Spleen (tissue), 11 donors: ENCODE measurements at regions not wholly inside any gene's neighbourhood (a gene's known extent, or its start where the extent isn't known, plus 50 kb on each side); places are given as distances from the start of the nearest gene placed in this dataset.

ENCODE experiments used
- DNase-seq: peaks from one replicate; pipeline ENCODE4 v3.0.0-alpha.2; 2020
- H3K27ac ChIP-seq, 8 donors: fragments of 200-600 bp; sonication (generic) in 7 of 8; 1 replicate in 4 of 8; 2 replicates in 4 of 8; pipeline versions ENCODE4 v1.5.0 to v1.8.0; 2016 to 2021; ENCODE audit warnings: inconsistent platforms in 4 of 8, mild to moderate bottlenecking in 4 of 8, moderate library complexity in 1 of 8
- H3K27me3 ChIP-seq, 7 donors: fragments of 200-600 bp; sonication (generic) in 6 of 7; replicated peaks in 1 of 7; 1 replicate in 4 of 7; 2 replicates in 3 of 7; pipeline versions ENCODE4 v1.5.0 to v1.8.0; 2016 to 2021; ENCODE audit warnings: inconsistent platforms in 3 of 7, mild to moderate bottlenecking in 1 of 7
- H3K36me3 ChIP-seq, 6 donors: fragments of 200-600 bp; sonication (generic) in 5 of 6; 1 replicate in 4 of 6; 2 replicates in 2 of 6; pipeline versions ENCODE4 v1.5.0 to v1.8.0; 2016 to 2021; ENCODE audit warnings: inconsistent platforms in 2 of 6
- H3K4me1 ChIP-seq, 6 donors: fragments of 200-600 bp; sonication (generic) in 5 of 6; 1 replicate in 3 of 6; 2 replicates in 3 of 6; pipeline versions ENCODE4 v1.5.0 to v1.8.0; 2016 to 2021; ENCODE audit warnings: inconsistent platforms in 3 of 6
- H3K4me3 ChIP-seq, 8 donors: fragments of 200-600 bp; sonication (generic) in 7 of 8; 1 replicate in 4 of 8; 2 replicates in 4 of 8; pipeline versions ENCODE4 v1.5.0 to v1.8.0; 2016 to 2021; ENCODE audit warnings: inconsistent platforms in 4 of 8, mild to moderate bottlenecking in 4 of 8, moderate library complexity in 2 of 8
- H3K9me3 ChIP-seq, 8 donors: fragments of 200-600 bp; sonication (generic) in 7 of 8; 1 replicate in 4 of 8; 2 replicates in 4 of 8; pipeline versions ENCODE4 v1.5.0 to v1.8.0; 2016 to 2021; ENCODE audit warnings: inconsistent platforms in 4 of 8
- POLR2A ChIP-seq, 3 donors: fragments of 450-650 bp; IDR thresholded peaks; one replicate each; pipeline ENCODE4 v1.5.1; 2017; ENCODE audit warnings: antibody characterized with exemption in 3 of 3, mild to moderate bottlenecking in 1 of 3
- POLR2AphosphoS5 ChIP-seq, 3 donors: sonication (generic); formaldehyde crosslinking; IDR thresholded peaks; one replicate each; pipeline ENCODE4 v1.5.1; 2017; ENCODE audit warnings: antibody characterized with exemption in 3 of 3
- WGBS, 5 donors: extraction: QIAGEN DNeasy Blood & Tissue Kit in 3 of 5; methylation state at CpG; one replicate each; pipeline versions ENCODE4 v1.1.5 to v1.1.7; 2013 to 2018; 5-methylcytosine and 5-hydroxymethylcytosine counted together
- intact Hi-C: fragments of 100-400 bp; cut with DNase I; formaldehyde crosslinking; loops from one replicate; pipeline ENCODE4 v1.15.0; 2023; ENCODE audit warnings: low total_unique reads
- TF ChIP-seq, protein P1 (sequence below), 11 experiments: fragments of 200-600 bp in 7 of 11; fragments of 450-650 bp in 4 of 11; sonication (generic) in 4 of 11; IDR thresholded peaks in 8 of 11; conservative IDR thresholded peaks in 3 of 11; 1 replicate in 7 of 11; 2 replicates in 4 of 11; pipeline versions ENCODE4 v1.4.0 to v1.8.0; 2016 to 2021; ENCODE audit warnings: antibody characterized with exemption in 11 of 11, inconsistent platforms in 4 of 11, mild to moderate bottlenecking in 1 of 11
- donor health status: healthy with polysubstance abuse.
- donor health status: DM: no; HTN: no; CAD: no; lungs with moderate emphysema.
- donor health status: DM: no; HTN: no; CAD: no.
- donor health status: Bipolar disorder and iron deficiency.
- donor health status: healthy.
- donor health status: DM: no; HTN: no; CAD: no.
- donor health status: DM: yes; HTN: yes; CAD: no.

DNA sequence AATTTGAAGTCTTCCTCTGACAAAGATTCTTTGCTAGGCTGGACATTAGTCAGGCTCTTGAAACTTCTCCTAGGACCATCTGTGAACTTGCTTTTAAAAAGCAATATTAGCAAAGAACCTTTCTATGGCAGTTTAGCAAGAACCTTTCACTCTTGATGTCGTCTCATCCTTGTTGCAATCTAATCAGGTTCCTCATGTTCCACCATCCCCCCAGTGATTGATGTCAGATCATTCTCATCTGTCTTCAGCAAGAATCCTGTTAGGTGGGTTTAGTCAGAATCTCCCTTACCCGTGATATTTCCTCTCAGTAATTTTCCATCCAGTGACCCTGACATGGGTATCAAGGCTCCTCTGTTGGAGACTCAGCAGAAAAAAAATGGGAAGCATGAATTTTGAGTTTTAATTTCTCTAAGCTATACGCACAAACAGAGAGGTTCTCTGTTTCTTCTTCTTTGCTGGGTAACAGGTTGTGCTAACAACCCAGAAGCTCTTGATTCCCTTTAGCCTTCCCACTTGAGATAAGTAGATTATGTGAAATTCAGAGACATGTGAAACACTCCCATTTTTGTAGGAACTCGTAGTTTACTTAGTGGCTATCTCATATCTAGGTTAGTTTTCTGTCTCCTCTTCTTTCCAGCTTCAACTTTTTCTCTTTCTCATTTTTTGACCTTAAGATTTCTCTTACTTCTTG is 507.4 kb downstream of the C4orf33 start:
- H3K4me1 ChIP-seq, result no peaks in the 10 kb centered on the region
- 53 to 73% (median 61%) methylated on average over 4 of the region's 4 CpGs for WGBS, 5 donors
- intact Hi-C loops, result no loop called here

DNA sequence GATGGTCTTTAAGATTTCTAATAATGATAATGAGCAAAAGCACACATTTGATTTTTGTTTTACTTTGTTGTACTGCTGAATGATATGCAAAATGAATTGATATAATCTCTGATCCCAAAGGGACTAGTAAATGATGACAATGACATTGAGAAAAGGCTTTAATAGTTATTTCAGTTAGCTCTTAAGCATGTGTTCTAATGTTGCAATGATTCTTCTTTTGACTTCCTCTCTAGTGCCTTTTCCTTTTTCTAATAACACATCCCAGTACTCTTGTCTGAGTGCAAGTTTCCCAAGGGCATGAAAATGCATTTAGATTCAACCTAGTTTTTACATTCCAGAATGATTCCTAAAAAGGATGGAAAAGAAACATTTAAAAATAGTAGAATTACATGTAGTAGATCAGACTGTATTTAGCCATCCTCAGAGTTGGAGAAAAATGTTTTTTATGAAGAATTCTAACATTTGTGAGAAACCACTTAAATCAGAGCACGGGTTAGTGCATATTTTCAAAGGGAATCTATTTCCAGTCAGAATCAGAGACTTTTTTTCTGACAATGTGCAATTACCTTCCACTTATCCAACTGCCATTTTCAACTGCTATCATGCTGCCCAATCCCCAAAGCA is 508.8 kb downstream of the C4orf33 start:
- TF ChIP-seq, protein P1, sequence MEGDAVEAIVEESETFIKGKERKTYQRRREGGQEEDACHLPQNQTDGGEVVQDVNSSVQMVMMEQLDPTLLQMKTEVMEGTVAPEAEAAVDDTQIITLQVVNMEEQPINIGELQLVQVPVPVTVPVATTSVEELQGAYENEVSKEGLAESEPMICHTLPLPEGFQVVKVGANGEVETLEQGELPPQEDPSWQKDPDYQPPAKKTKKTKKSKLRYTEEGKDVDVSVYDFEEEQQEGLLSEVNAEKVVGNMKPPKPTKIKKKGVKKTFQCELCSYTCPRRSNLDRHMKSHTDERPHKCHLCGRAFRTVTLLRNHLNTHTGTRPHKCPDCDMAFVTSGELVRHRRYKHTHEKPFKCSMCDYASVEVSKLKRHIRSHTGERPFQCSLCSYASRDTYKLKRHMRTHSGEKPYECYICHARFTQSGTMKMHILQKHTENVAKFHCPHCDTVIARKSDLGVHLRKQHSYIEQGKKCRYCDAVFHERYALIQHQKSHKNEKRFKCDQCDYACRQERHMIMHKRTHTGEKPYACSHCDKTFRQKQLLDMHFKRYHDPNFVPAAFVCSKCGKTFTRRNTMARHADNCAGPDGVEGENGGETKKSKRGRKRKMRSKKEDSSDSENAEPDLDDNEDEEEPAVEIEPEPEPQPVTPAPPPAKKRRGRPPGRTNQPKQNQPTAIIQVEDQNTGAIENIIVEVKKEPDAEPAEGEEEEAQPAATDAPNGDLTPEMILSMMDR (IDR thresholded peaks at IDR 0.05 in 8 of 11, conservative IDR thresholded peaks at IDR 0.05 in 3 of 11), result no peak
- TF ChIP-seq POLR2AphosphoS5 (IDR thresholded peaks at IDR 0.05), result no peak
- TF ChIP-seq POLR2A (IDR thresholded peaks at IDR 0.05), result no peak
- Histone ChIP-seq H3K9me3 (no peaks in the 10 kb centered on the region), H3K4me3 (no peak overlapping the region), H3K27ac (no peak overlapping the region), H3K27me3 (no peaks in the 10 kb centered on the region), H3K4me1 (no peaks in the 10 kb centered on the region), H3K36me3 (no peaks in the 10 kb centered on the region)
- intact Hi-C loops, result no loop called here
- WGBS, 5 donors, result 60 to 75% (median 65%) methylated on average over 1 of the region's 1 CpG
- DNase-seq, result no peak

More for the DNA sequence above, 507.4 kb downstream of the C4orf33 start:
- TF ChIP-seq, protein P1 (IDR thresholded peaks at IDR 0.05 in 8 of 11, conservative IDR thresholded peaks at IDR 0.05 in 3 of 11), result no peak
- no peak for TF ChIP-seq POLR2AphosphoS5 (IDR thresholded peaks at IDR 0.05)
- no peak for TF ChIP-seq POLR2A (IDR thresholded peaks at IDR 0.05)
- Histone ChIP-seq H3K4me3 (no peak overlapping the region), H3K27me3 (no peaks in the 10 kb centered on the region), H3K27ac (no peak overlapping the region), H3K9me3 (no peaks in the 10 kb centered on the region), H3K36me3 (no peaks in the 10 kb centered on the region)
- no peak for DNase-seq

DNA sequence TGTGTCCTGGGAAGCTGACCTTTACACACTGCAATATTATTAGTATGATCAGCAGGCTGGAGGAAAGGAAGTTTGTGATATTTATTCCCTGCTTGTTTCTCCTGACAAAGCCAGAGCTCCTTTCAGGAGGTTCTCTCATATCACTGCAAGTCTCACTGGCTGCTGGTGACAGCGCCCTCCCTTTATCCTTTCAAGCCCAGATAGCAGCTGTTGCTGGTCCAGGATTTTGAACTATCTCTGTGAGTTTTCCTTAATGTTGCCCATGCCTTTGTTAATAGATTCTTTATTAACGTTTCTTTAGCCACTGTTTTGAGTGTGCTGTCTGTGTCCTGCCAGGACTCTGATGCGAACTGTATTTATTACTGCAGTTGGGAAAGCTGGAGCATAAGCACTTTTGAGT is 518.7 kb downstream of the C4orf33 start:
- Histone ChIP-seq H3K4me3 (no peak overlapping the region), H3K27me3 (no peaks in the 10 kb centered on the region), H3K36me3 (no peaks in the 10 kb centered on the region), H3K9me3 (peaks cover 0 to 6% (median 0%) of the 10 kb centered on the region in 8 donors), H3K27ac (no peak overlapping the region), H3K4me1 (no peaks in the 10 kb centered on the region)
- WGBS, 5 donors, result 47 to 70% (median 59%) methylated on average over 3 of the region's 3 CpGs
- intact Hi-C loops, result no loop called here
- DNase-seq, result no peak
- no peak for TF ChIP-seq POLR2A (IDR thresholded peaks at IDR 0.05)
- TF ChIP-seq, protein P1 (IDR thresholded peaks at IDR 0.05 in 8 of 11, conservative IDR thresholded peaks at IDR 0.05 in 3 of 11), result no peak
- TF ChIP-seq POLR2AphosphoS5 (IDR thresholded peaks at IDR 0.05), result no peak

DNA sequence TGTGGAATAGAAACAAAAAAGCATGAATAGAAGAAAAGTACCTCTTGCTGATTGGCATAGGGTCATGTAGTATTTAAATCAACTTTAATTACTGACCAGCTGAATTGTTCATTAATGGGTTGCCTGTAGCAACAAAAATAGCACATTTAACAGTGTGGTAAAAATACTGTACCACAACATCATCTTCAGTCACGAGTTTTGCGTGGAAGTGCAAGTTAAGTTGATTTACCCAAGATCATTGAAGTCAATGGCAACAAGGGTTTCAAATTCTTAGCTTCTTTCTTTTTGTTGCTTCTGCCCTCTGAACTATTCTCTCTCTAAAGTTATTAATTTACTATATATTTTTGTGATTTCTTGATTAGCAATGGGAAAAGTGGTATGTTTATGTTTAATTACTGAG is 526.6 kb downstream of the C4orf33 start:
- no peaks in the 10 kb centered on the region for H3K9me3 ChIP-seq
- H3K27me3 ChIP-seq, result no peaks in the 10 kb centered on the region
- DNase-seq, result no peak
- H3K4me3 ChIP-seq, result no peak overlapping the region
- H3K27ac ChIP-seq, result no peak overlapping the region
- TF ChIP-seq, protein P1 (IDR thresholded peaks at IDR 0.05 in 8 of 11, conservative IDR thresholded peaks at IDR 0.05 in 3 of 11), result no peak
- no peak for TF ChIP-seq POLR2AphosphoS5 (IDR thresholded peaks at IDR 0.05)
- TF ChIP-seq POLR2A (IDR thresholded peaks at IDR 0.05), result no peak
- 58 to 85% (median 66%) methylated on average over 2 of the region's 2 CpGs for WGBS, 5 donors
- H3K4me1 ChIP-seq, result no peaks in the 10 kb centered on the region
- no peaks in the 10 kb centered on the region for H3K36me3 ChIP-seq
- intact Hi-C loops, result no loop called here
